Gastroesophageal sphincter (tissue), 4 donors: ENCODE measurements at regions not wholly inside any gene's neighbourhood (a gene's known extent, or its start where the extent isn't known, plus 50 kb on each side); places are given as distances from the start of the nearest gene placed in this dataset.

Source experiments
- ATAC-seq: fragments of 150-250 bp; one replicate; pipeline ENCODE4 v1.9.1; 2016; ENCODE audit warnings: mild to moderate bottlenecking, moderate library complexity
- H3K27ac ChIP-seq, 4 donors: fragments of 200-600 bp; sonication (generic) in 3 of 4; 1 replicate in 3 of 4; 2 replicates in 1 of 4; pipeline ENCODE4 v1.5.1; 2016 to 2019
- H3K27me3 ChIP-seq: fragments of 200-600 bp; sonication (generic); one replicate; pipeline ENCODE4 v1.5.1; 2019
- H3K36me3 ChIP-seq, 2 donors: fragments of 200-600 bp; sonication (generic); one replicate each; pipeline ENCODE4 v1.5.1; 2019; ENCODE audit warnings: control low read depth in 1 of 2
- H3K4me1 ChIP-seq, 3 donors: fragments of 200-600 bp; sonication (generic); 1 replicate in 2 of 3; 2 replicates in 1 of 3; pipeline ENCODE4 v1.5.1; 2016 to 2019; ENCODE audit warnings: control low read depth in 2 of 3
- H3K4me3 ChIP-seq, 2 donors: fragments of 200-600 bp; sonication (generic); one replicate each; pipeline ENCODE4 v1.5.1; 2019; ENCODE audit warnings: mild to moderate bottlenecking in 1 of 2, moderate library complexity in 1 of 2
- H3K9me3 ChIP-seq, 3 donors: fragments of 200-600 bp; sonication (generic); one replicate each; pipeline ENCODE4 v1.5.1; 2017 to 2019; ENCODE audit warnings: control low read depth in 2 of 3
- EP300 ChIP-seq: sonication (generic); formaldehyde crosslinking; IDR thresholded peaks from one replicate; pipeline ENCODE4 v1.6.1; 2017; ENCODE audit warnings: antibody characterized with exemption, mild to moderate bottlenecking
- POLR2A ChIP-seq, 2 donors: fragments of 450-650 bp; IDR thresholded peaks; one replicate each; pipeline ENCODE4 v1.6.1; 2017; ENCODE audit warnings: antibody characterized with exemption in 2 of 2, mild to moderate bottlenecking in 2 of 2, moderate library complexity in 1 of 2
- POLR2AphosphoS5 ChIP-seq: sonication (generic); formaldehyde crosslinking; IDR thresholded peaks from one replicate; pipeline ENCODE4 v1.6.1; 2017; ENCODE audit warnings: antibody characterized with exemption
- WGBS, 2 donors: methylation state at CpG; one replicate each; pipeline ENCODE4 v1.1.5; 2018; ENCODE audit warnings: low coverage in 1 of 2; 5-methylcytosine and 5-hydroxymethylcytosine counted together
- TF ChIP-seq, protein P1 (sequence below), 4 experiments: fragments of 200-600 bp in 2 of 4; fragments of 450-650 bp in 2 of 4; sonication (generic) in 1 of 4; IDR thresholded peaks; one replicate each; pipeline ENCODE4 v1.5.1; 2017 to 2019; ENCODE audit warnings: antibody characterized with exemption in 4 of 4, mild to moderate bottlenecking in 2 of 4, moderate library complexity in 2 of 4

GRCh38 chr2:203798296-203799087 lies 69.1 kb upstream of the CTLA4 start:
- Histone ChIP-seq H3K9me3 (no peaks in the 10 kb centered on the region), H3K4me1 (no peaks in the 10 kb centered on the region), H3K4me3 (no peak overlapping the region), H3K27ac (no peak overlapping the region), H3K27me3 (no peaks in the 10 kb centered on the region), H3K36me3 (no peaks in the 10 kb centered on the region)
- ATAC-seq: no peak
- WGBS, 2 donors: 69 to 86% methylated on average over 4 to 6 of the region's 9 CpGs
- TF ChIP-seq EP300 (no peak), POLR2A (IDR thresholded peaks at IDR 0.05) (no peak), POLR2AphosphoS5 (no peak)
- TF ChIP-seq, protein P1, sequence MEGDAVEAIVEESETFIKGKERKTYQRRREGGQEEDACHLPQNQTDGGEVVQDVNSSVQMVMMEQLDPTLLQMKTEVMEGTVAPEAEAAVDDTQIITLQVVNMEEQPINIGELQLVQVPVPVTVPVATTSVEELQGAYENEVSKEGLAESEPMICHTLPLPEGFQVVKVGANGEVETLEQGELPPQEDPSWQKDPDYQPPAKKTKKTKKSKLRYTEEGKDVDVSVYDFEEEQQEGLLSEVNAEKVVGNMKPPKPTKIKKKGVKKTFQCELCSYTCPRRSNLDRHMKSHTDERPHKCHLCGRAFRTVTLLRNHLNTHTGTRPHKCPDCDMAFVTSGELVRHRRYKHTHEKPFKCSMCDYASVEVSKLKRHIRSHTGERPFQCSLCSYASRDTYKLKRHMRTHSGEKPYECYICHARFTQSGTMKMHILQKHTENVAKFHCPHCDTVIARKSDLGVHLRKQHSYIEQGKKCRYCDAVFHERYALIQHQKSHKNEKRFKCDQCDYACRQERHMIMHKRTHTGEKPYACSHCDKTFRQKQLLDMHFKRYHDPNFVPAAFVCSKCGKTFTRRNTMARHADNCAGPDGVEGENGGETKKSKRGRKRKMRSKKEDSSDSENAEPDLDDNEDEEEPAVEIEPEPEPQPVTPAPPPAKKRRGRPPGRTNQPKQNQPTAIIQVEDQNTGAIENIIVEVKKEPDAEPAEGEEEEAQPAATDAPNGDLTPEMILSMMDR (IDR thresholded peaks at IDR 0.05): no peak

DNA sequence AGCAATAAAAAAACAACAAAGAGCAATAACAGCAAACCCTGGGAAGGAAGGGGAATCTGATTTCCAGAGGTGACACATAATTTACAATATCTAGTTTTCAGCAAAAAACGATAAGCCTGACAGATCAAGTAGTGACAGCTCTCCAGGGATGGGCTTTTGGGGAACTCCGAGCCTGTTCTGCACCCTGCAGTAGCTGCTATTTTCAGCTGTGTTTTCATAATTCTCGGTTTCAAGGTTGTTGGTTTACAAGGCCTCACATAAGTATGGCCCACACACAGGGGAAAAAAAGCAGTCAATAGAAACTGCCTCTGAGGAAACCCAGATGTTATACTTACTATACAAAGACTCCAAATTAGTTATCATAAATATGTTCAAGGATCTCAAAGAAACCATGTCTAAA lies 67.7 kb upstream of the CTLA4 start:
- Histone ChIP-seq H3K27me3 (no peaks in the 10 kb centered on the region), H3K36me3 (no peaks in the 10 kb centered on the region), H3K9me3 (no peaks in the 10 kb centered on the region), H3K4me3 (no peak overlapping the region), H3K4me1 (no peaks in the 10 kb centered on the region), H3K27ac (no peak overlapping the region)
- 67 to 74% methylated on average over 3 of the region's 3 CpGs for WGBS, 2 donors
- TF ChIP-seq, protein P1 (IDR thresholded peaks at IDR 0.05): no peak
- TF ChIP-seq POLR2AphosphoS5 (no peak), EP300 (no peak), POLR2A (IDR thresholded peaks at IDR 0.05) (no peak)
- ATAC-seq: no peak

DNA sequence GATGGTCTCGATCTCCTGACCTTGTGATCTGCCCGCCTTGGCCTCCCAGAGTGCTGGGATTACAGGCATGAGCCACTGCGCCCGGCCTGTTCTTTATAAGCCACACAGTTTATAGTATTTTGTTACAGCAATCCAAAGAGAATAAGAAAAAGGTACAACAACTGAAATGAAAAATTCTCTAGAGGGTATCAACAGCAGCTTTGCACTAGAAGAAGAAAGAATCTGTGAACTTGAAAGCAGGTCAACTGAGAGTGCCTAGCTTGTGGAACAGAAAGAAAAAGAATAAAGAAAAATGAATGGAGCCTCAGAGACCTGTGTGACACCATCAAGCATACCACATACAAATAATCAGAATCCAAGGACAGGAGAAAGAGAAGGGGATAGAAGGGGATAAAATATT lies 66.8 kb upstream of the CTLA4 start:
- no peaks in the 10 kb centered on the region for H3K27me3 ChIP-seq
- H3K4me3 ChIP-seq: no peak overlapping the region
- no peak for ATAC-seq
- H3K36me3 ChIP-seq: no peaks in the 10 kb centered on the region
- TF ChIP-seq POLR2AphosphoS5 (no peak), POLR2A (IDR thresholded peaks at IDR 0.05) (no peak), EP300 (no peak)
- TF ChIP-seq, protein P1 (IDR thresholded peaks at IDR 0.05): no peak
- H3K27ac ChIP-seq: no peak overlapping the region
- 82% methylated on average over 3 of the region's 4 CpGs; no CpG with 5 or more reads in 1 of the 2 donors for WGBS, 2 donors
- H3K9me3 ChIP-seq: peaks cover 0 to 8% (median under 1%) of the 10 kb centered on the region in 3 donors
- no peaks in the 10 kb centered on the region for H3K4me1 ChIP-seq

DNA sequence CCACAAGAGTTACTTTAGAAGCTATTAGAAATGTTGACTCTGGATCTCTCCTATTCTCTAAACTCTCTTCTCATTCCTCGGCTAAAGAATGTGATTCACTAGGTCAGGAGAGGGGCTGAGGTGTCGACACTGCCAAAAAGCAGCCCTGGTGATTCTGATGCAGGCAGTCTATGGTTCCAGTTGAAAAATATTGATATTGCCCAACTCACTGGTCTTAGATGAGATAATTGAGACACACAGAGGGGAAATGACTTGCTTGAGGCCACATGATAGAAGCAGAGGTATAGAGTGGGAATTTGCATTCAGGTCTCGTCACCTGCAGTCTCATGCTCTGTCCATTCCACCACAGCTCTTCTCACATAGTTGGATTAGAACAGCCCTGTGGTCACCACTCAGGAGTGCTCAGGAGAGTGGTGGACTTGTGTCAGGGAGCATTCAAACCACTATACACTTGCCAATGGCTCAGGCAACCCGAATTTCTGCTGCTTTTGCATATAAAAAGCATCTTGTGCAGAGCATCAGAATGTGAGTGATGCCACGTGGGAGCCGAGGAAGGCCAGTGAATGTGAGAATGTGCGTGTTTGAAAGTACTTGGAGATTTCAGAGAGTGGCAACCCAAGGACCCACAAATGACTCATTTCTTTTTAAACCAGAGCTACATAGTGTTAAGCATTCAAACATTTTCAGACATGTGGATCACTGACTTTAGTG lies 65.1 kb upstream of the CTLA4 start:
- TF ChIP-seq EP300 (no peak), POLR2A (IDR thresholded peaks at IDR 0.05) (no peak), POLR2AphosphoS5 (no peak)
- TF ChIP-seq, protein P1 (IDR thresholded peaks at IDR 0.05): no peak
- Histone ChIP-seq H3K36me3 (no peaks in the 10 kb centered on the region), H3K4me1 (no peaks in the 10 kb centered on the region), H3K4me3 (no peak overlapping the region), H3K27me3 (no peaks in the 10 kb centered on the region), H3K9me3 (peaks cover 0 to 14% (median 1%) of the 10 kb centered on the region in 3 donors), H3K27ac (no peak overlapping the region)
- no peak for ATAC-seq
- WGBS, 2 donors: 86 to 91% methylated on average over 4 to 5 of the region's 7 CpGs

- TF ChIP-seq POLR2AphosphoS5 (no peak), POLR2A (IDR thresholded peaks at IDR 0.05) (no peak), EP300 (no peak)
- TF ChIP-seq, protein P1 (IDR thresholded peaks at IDR 0.05): no peak
- H3K9me3 ChIP-seq: peaks cover 0 to 14% (median 1%) of the 10 kb centered on the region in 3 donors
- no peaks in the 10 kb centered on the region for H3K36me3 ChIP-seq
- H3K4me3 ChIP-seq: no peak overlapping the region
- ATAC-seq: no peak
- H3K4me1 ChIP-seq: no peaks in the 10 kb centered on the region
- whole genome bisulfite sequencing, 2 donors: 100% methylated on average over 1 of the region's 1 CpG; no CpG with 5 or more reads in 1 of the 2 donors
- H3K27ac ChIP-seq: no peak overlapping the region
- H3K27me3 ChIP-seq: no peaks in the 10 kb centered on the region
Measured at GRCh38 chr2:203803053-203803429, 64.5 kb upstream of the CTLA4 start.
